ENCODE measurements at regions not wholly inside any gene's neighbourhood (a gene's known extent, or its start where the extent isn't known, plus 50 kb on each side); places are given as distances from the start of the nearest gene placed in this dataset.

DNA sequence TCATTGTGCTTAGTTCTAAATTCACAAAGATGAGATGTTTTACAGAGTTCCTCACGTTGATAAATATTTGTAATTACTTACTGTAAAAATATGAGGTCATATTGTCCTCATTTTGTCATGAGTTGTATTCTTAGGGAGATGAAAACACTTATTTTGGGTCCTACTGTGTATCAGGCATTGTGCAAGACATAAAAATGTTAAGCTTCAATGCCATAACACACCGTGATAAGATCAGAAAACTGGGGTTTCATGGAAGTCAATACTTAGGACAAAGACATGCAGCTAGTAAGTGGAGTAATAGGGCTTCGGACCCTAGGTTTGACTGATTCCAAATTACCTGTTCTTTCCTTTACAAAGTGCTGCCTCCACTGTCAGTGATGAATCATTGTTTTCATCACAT lies 720.7 kb upstream of the ZP4 start:
- TF ChIP-seq, protein P1, sequence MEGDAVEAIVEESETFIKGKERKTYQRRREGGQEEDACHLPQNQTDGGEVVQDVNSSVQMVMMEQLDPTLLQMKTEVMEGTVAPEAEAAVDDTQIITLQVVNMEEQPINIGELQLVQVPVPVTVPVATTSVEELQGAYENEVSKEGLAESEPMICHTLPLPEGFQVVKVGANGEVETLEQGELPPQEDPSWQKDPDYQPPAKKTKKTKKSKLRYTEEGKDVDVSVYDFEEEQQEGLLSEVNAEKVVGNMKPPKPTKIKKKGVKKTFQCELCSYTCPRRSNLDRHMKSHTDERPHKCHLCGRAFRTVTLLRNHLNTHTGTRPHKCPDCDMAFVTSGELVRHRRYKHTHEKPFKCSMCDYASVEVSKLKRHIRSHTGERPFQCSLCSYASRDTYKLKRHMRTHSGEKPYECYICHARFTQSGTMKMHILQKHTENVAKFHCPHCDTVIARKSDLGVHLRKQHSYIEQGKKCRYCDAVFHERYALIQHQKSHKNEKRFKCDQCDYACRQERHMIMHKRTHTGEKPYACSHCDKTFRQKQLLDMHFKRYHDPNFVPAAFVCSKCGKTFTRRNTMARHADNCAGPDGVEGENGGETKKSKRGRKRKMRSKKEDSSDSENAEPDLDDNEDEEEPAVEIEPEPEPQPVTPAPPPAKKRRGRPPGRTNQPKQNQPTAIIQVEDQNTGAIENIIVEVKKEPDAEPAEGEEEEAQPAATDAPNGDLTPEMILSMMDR (IDR thresholded peaks at IDR 0.05; ENCODE audit: borderline replicate concordance, extremely low read depth, low read length, poor library complexity, severe bottlenecking) = no peak
- TF ChIP-seq EZH2 (IDR thresholded peaks at IDR 0.05; ENCODE audit: borderline replicate concordance, low read depth, low read length, severe bottlenecking) = no peak
- no peak overlapping the region for H3K4me3 ChIP-seq (ENCODE audit: low read depth in 1 of 2, low read length in 2 of 2)
- no peak overlapping the region for H3K27ac ChIP-seq (ENCODE audit: low read length)
- H3K4me1 ChIP-seq (ENCODE audit: insufficient read depth, low read length) = no peaks in the 10 kb centered on the region
- ATAC-seq (ENCODE audit: insufficient read depth, low read depth) = no peak
- H3K36me3 ChIP-seq (ENCODE audit: insufficient read depth, low read length) = no peaks in the 10 kb centered on the region
- no peaks in the 10 kb centered on the region for H4K20me1 ChIP-seq (ENCODE audit: insufficient read depth, low read length)
- no peak for DNase-seq
- no peaks in the 10 kb centered on the region for H3K27me3 ChIP-seq (ENCODE audit: insufficient read depth, low read length, poor library complexity)
- no peak overlapping the region for H3K4me2 ChIP-seq (ENCODE audit: insufficient read depth, low read length)
- H3K9ac ChIP-seq (ENCODE audit: low read depth, low read length) = no peak overlapping the region
- H3K79me2 ChIP-seq (ENCODE audit: insufficient read depth, low read length) = no peaks in the 10 kb centered on the region
- H2AFZ ChIP-seq (ENCODE audit: low read depth, low read length) = no peak overlapping the region
- H3K9me3 ChIP-seq (ENCODE audit: insufficient read depth, low read length, severe bottlenecking) = no peaks in the 10 kb centered on the region

DNA sequence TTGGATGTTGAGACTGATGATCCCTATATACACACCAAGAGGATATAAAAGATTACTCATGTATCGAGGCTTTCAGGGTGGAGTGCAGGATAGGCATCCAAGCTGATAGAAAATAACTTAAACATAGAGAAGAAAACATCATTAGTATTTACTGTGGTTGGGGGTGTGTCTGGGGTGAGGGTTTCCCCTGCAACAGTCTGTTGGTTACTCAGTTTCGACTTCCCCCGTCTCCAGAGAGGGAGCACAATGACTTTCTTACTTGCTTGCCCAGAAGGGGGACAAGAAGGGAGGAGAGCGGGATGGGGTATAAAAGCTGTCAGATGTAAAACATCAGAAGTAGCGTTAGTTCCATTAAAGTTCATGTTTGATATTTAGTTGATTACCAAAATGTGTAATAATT lies 717.4 kb upstream of the ZP4 start:
- Histone ChIP-seq H3K9me3 (ENCODE audit: insufficient read depth, low read length, severe bottlenecking) (no peaks in the 10 kb centered on the region), H3K27ac (ENCODE audit: low read length) (no peak overlapping the region), H3K27me3 (ENCODE audit: insufficient read depth, low read length, poor library complexity) (no peaks in the 10 kb centered on the region), H3K9ac (ENCODE audit: low read depth, low read length) (no peak overlapping the region), H4K20me1 (ENCODE audit: insufficient read depth, low read length) (no peaks in the 10 kb centered on the region), H2AFZ (ENCODE audit: low read depth, low read length) (no peak overlapping the region), H3K4me1 (ENCODE audit: insufficient read depth, low read length) (no peaks in the 10 kb centered on the region), H3K4me2 (ENCODE audit: insufficient read depth, low read length) (no peak overlapping the region), H3K36me3 (ENCODE audit: insufficient read depth, low read length) (no peaks in the 10 kb centered on the region), H3K4me3 (ENCODE audit: low read depth in 1 of 2, low read length in 2 of 2) (no peak overlapping the region), H3K79me2 (ENCODE audit: insufficient read depth, low read length) (no peaks in the 10 kb centered on the region)
- no peak for DNase-seq
- no peak for ATAC-seq (ENCODE audit: insufficient read depth, low read depth)
- no peak for TF ChIP-seq EZH2 (IDR thresholded peaks at IDR 0.05; ENCODE audit: borderline replicate concordance, low read depth, low read length, severe bottlenecking)
- TF ChIP-seq, protein P1 (IDR thresholded peaks at IDR 0.05; ENCODE audit: borderline replicate concordance, extremely low read depth, low read length, poor library complexity, severe bottlenecking) = no peak

DNA sequence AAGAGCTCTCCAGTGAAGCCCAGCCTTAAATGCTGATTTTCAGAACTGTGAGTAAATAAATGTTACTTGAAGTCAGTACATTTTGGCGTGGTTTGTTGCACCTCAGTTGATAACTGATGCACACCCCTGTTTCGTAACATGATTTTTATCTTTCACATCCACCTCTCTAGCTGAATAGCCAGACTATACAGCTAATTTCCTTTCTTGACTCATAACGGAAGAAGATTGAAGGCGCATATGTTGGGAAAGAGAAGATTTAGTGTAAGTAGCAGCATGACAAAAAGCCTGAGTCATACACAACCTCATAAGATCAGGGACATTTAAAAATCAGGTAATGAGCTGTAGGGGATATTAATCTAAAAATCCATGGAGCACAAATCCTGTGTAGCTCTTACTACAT lies 716.2 kb upstream of the ZP4 start:
- ATAC-seq (ENCODE audit: insufficient read depth, low read depth) = no peak
- no peak for DNase-seq
- H2AFZ ChIP-seq (ENCODE audit: low read depth, low read length) = no peak overlapping the region

More for the DNA sequence above, 716.2 kb upstream of the ZP4 start:
- Histone ChIP-seq H3K79me2 (ENCODE audit: insufficient read depth, low read length) (no peaks in the 10 kb centered on the region), H3K27me3 (ENCODE audit: insufficient read depth, low read length, poor library complexity) (no peaks in the 10 kb centered on the region), H3K4me3 (ENCODE audit: low read depth in 1 of 2, low read length in 2 of 2) (no peak overlapping the region), H3K27ac (ENCODE audit: low read length) (no peak overlapping the region), H3K9ac (ENCODE audit: low read depth, low read length) (no peak overlapping the region), H3K9me3 (ENCODE audit: insufficient read depth, low read length, severe bottlenecking) (no peaks in the 10 kb centered on the region), H3K4me1 (ENCODE audit: insufficient read depth, low read length) (no peaks in the 10 kb centered on the region), H3K4me2 (ENCODE audit: insufficient read depth, low read length) (no peak overlapping the region), H4K20me1 (ENCODE audit: insufficient read depth, low read length) (no peaks in the 10 kb centered on the region), H3K36me3 (ENCODE audit: insufficient read depth, low read length) (no peaks in the 10 kb centered on the region)
- TF ChIP-seq, protein P1 (IDR thresholded peaks at IDR 0.05; ENCODE audit: borderline replicate concordance, extremely low read depth, low read length, poor library complexity, severe bottlenecking) = no peak
- TF ChIP-seq EZH2 (IDR thresholded peaks at IDR 0.05; ENCODE audit: borderline replicate concordance, low read depth, low read length, severe bottlenecking) = no peak

Measured in DND-41 (cell line).